Fibroblast of peridontal ligament (primary cell): ENCODE measurements at regions not wholly inside any gene's neighbourhood (a gene's known extent, or its start where the extent isn't known, plus 50 kb on each side); places are given as distances from the start of the nearest gene placed in this dataset.
"Not testable (repeated sequence)": the region's sequence is repeated elsewhere in the genome, so short reads cannot be mapped to it uniquely, and the experiment has no call there.

Source experiments
- DNase-seq: peaks from one replicate; pipeline ENCODE4 v3.0.0-alpha.2; 2010; ENCODE audit errors: extremely low read depth

GRCh38 chr12:31820832-31821231 lies 92.0 kb upstream of the AMN1 start:
- no peak for DNase-seq

DNA sequence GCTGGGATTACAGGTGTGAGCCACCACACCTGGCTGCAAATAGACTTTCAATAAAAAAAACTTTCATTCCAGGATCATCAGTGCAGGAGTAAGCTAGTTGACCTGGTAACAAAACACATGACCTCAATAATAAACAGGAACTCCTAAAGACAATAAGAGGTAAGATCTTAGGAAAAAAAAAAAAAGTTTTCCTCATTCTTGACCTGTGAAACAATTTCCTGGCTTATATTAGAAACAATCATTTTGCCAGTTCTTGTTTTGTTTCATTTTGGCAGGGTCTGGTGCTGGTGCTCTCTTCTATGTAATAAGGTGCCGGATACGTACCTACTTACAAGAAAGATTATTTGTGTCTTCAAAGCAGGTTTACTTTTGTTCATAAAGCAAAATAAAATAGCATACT lies 90.6 kb upstream of the AMN1 start:
- DNase-seq = no peak

GRCh38 chr12:31818623-31819268 lies 89.9 kb upstream of the AMN1 start:
- no peak for DNase-seq

- DNase-seq = no peak
Measured at GRCh38 chr12:31817120-31817519, 88.3 kb upstream of the AMN1 start.

GRCh38 chr12:31815096-31815495 lies 86.3 kb upstream of the AMN1 start:
- no peak for DNase-seq

- DNase-seq = no peak
Measured at GRCh38 chr12:31813305-31813704, 84.5 kb upstream of the AMN1 start.

DNA sequence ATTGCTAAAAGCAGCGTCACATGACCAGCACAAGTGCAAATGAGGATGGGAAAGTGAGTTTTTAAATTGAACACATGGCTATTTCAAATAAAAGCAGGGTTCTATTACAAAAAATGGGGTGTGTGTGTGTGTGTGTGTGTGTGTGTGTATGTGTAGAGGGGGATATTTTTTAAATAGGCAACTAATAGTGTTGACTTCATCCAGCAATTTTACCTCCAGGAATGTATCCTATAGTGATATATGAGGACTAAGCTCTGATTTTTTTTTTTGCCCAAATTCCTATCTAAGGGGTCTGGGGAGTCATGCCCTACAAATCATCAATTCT lies 78.9 kb upstream of the AMN1 start:
- DNase-seq = no peak

DNA sequence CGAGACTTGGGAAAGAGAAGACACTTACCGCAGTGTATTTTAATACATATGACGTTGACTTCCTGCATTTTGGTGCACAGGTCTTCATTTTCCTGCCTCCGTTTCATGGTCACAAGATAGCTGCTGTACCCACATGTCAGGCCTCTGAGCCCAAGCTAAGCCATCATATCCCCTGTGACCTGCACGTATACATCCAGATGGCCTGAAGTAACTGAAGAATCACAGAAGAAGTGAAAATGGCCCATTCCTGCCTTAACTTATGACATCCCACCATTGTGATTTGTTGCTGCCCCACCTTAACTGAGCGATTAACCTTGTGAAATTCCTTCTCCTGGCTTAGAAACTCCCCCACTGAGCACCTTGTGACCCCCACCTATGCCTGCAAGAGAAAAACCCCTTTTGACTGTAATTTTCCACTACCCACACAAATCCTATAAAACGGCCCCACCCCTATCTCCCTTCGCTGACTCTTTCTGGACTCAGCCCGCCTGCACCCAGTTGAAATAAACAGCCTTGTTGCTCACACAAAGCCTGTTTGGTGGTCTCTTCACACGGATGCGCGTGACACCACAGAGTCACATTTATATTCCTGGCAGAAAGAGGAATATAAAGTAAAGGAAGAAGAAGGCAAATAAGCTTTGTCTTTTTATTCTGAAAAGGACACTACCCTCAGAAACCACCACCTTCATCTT lies 78.4 kb upstream of the AMN1 start:
- not testable (repeated sequence) for DNase-seq

- not testable (repeated sequence) for DNase-seq
Measured at GRCh38 chr12:31805681-31806080, 76.9 kb upstream of the AMN1 start.

GRCh38 chr12:31804707-31805106 lies 75.9 kb upstream of the AMN1 start:
- not testable (repeated sequence) for DNase-seq

- DNase-seq = no peak
Measured at GRCh38 chr12:31804185-31804504, 75.3 kb upstream of the AMN1 start.

DNA sequence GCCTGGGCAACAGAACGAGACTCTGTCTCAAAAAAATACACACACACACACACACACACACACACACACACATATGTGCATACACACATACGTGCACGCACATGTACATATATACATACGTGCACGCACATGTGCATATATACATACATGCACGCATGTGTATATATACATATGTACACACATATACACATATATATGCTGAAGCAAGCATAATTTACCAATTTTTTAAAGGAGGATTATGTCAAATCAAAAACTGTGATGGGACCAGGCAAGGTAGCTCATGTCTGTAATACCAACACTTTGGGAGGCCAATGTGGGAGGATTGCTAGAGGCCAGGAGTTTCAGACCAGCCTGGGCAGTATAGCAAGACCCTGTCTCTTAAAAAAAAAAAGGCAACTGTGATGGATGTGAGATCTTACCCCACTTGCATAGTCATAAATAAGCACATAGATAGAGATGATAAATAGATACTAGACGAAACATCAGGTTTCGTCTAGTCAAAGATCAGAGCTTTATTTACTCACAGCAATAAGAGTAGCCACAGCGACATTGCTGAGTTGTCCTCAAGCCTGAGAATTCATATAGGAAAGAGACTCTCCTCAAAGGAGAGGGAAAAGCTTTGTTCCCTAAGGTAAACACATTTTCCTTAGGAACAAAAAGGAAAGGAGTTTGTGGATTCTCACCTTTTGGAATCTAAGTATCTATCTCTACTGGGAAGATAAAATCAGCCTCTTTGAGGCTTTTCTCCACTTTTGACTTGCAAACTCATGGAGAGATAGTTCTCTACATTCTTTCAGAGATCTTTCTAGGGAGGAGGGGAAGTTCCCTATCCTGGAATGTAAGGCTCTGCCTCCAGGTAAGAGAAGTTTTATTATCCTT lies 74.7 kb upstream of the AMN1 start:
- no peak for DNase-seq

- no peak for DNase-seq
Measured at GRCh38 chr12:31801872-31802271, 73.1 kb upstream of the AMN1 start.

GRCh38 chr12:31797230-31797872 lies 68.5 kb upstream of the AMN1 start:
- no peak for DNase-seq

GRCh38 chr12:31796270-31796951 lies 67.6 kb upstream of the AMN1 start:
- DNase-seq = no peak

DNA sequence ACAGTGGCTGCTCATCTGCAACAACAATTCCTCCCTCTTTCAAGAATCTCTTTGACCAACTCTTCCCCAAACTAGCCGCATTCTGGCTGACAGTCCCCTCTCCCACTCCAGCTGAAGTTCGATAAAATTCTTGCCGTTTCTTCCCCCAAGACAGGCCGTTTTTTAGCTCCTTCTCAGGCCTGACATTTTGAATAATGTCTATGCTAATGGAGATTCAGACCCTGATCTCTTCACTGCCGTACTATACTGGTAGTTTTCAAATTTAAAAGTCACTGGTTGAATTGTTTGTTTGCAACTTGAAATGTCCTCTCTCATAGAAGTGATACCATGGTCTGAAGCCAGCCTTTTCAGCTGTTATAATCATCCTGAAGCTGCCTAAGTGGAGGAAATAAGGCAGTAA lies 65.9 kb upstream of the AMN1 start:
- no peak for DNase-seq

- DNase-seq = not testable (repeated sequence)
Measured at GRCh38 chr12:31791265-31791664, 62.4 kb upstream of the AMN1 start.

DNA sequence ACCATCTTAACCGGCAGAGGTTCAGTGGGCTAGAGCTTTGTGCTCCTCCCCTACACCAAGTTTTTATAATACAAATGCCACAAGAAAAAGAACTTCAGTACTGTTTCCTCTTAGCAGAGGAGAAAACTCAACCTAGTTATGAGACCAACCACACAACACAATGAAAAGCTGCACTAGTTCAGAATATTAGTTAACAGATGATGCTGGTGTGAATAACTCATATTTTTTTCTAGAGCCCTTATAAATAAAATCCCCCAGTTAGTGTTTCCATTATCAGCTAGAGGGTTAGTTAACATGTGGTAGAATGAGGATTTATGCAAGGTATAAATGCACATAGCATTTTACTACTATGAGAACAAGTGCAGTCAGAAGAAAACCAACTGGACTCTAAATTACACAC lies 61.9 kb upstream of the AMN1 start:
- no peak for DNase-seq

DNA sequence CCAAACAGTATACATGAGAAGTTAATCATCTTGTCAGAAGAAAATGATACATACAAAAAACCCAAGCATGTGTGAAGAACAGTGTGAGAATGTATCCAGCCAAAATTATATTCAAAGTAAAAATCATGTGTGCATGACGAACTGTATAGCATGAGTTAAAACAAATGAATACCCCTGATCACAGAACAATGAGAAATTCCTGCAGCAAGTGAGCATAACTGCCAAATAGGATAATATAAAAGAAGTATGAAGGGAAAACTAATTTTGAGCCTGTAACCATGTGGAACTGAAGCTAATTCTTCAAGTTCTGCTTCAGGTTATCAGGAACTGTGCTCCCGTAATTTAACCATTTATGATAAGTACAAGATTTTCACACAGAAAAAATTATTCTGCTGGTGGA lies 56.5 kb upstream of the AMN1 start:
- no peak for DNase-seq

GRCh38 chr12:31783996-31784645 lies 55.3 kb upstream of the AMN1 start:
- DNase-seq = no peak

DNA sequence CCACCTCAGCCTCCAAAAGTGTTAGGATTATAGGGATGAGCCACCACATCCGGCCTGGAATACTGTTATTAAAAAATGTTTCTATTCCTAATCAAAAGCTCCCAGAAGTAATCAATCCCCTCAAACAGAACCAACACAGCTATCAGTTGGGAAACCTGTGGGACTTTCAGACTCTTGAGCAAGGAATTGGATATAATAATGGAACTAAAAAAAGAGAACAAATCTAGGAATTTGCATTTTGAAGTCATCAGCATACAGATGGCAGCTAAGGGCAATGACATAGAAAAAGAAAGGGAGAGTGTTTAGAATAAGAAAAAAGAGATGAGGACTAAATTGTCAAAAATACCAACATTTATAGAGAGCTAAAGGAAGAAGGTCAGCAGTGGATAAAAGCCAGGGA lies 54.7 kb upstream of the AMN1 start:
- no peak for DNase-seq
